H1 (cell line): ENCODE measurements at regions not wholly inside any gene's neighbourhood (a gene's known extent, or its start where the extent isn't known, plus 50 kb on each side); places are given as distances from the start of the nearest gene placed in this dataset.

Source experiments
- CTCF ChIA-PET: fragments of 300-600 bp; sonication (Branson Sonifier 250); formaldehyde crosslinking; loops from one replicate; lab custom pipeline; 2021; ENCODE audit not compliant: partially characterized antibody; lab: Charles Lee
- POLR2A ChIA-PET: fragments of 300-600 bp; sonication (Branson Sonifier 250); formaldehyde crosslinking; loops from one replicate; lab custom pipeline; 2021; ENCODE audit warnings: inconsistent platforms; ENCODE audit not compliant: partially characterized antibody; lab: Charles Lee
- DNase-seq, 2 experiments: peaks; one replicate each; pipeline versions ENCODE4 v3.0.0 to v3.0.0-alpha.2; 2010 to 2022; ENCODE audit warnings: low spot score in 2 of 2, low read depth in 1 of 2, mixed read lengths in 1 of 2
- FAIRE-seq: peaks from 2 replicates; lab custom pipeline; 2011; peaks lifted over from hg19 to GRCh38; lab: Jason Lieb, UNC
- H2AFZ ChIP-seq: 2 replicates; pipeline ENCODE4 v1.8.1; 2012; ENCODE audit warnings: low read length, inconsistent platforms
- H2AK5ac ChIP-seq: 2 replicates; pipeline ENCODE4 v1.6.1; 2013; ENCODE audit warnings: low read depth, low read length
- H2BK120ac ChIP-seq: replicated peaks from 2 replicates; pipeline ENCODE3; 2013; ENCODE audit warnings: low read depth, low read length, inconsistent platforms
- H2BK12ac ChIP-seq: 2 replicates; pipeline ENCODE4 v1.6.1; 2013; ENCODE audit warnings: low read depth, low read length
- H2BK15ac ChIP-seq: 2 replicates; pipeline ENCODE4 v1.6.1; 2013; ENCODE audit warnings: low read length
- H2BK20ac ChIP-seq: 2 replicates; pipeline ENCODE4 v1.6.1; 2013; ENCODE audit warnings: low read length
- H2BK5ac ChIP-seq: 2 replicates; pipeline ENCODE4 v1.6.1; 2013; ENCODE audit warnings: low read depth, low read length
- H3K14ac ChIP-seq: 2 replicates; pipeline ENCODE4 v1.6.1; 2013; ENCODE audit warnings: inconsistent platforms; ENCODE audit not compliant: insufficient read length
- H3K18ac ChIP-seq: 2 replicates; pipeline ENCODE4 v1.6.1; 2013; ENCODE audit warnings: low read length; ENCODE audit errors: extremely low read depth
- H3K23ac ChIP-seq: 2 replicates; pipeline ENCODE4 v1.6.1; 2013; ENCODE audit warnings: inconsistent platforms; ENCODE audit not compliant: insufficient read length
- H3K23me2 ChIP-seq: 2 replicates; pipeline ENCODE4 v1.6.1; 2013; ENCODE audit warnings: low read depth, low read length
- H3K27ac ChIP-seq: 2 replicates; pipeline ENCODE4 v1.6.1; 2011; ENCODE audit warnings: low read depth, low read length, inconsistent platforms
- H3K27me3 ChIP-seq, 4 experiments: replicated peaks in 1 of 4; 1 replicate in 1 of 4; 2 replicates in 3 of 4; pipeline versions ENCODE4 v1.6.1 to v1.8.1; 2011 to 2013; ENCODE audit warnings: low read length in 3 of 4, mild to moderate bottlenecking in 3 of 4, inconsistent platforms in 2 of 4, mixed read lengths in 2 of 4, moderate library complexity in 1 of 4; ENCODE audit not compliant: control insufficient read depth in 3 of 4, insufficient read depth in 3 of 4; ENCODE audit errors: extremely low read depth in 1 of 4
- H3K36me3 ChIP-seq, 4 experiments: 2 replicates each; pipeline versions ENCODE4 v1.6.1 to v1.8.1; 2011 to 2013; ENCODE audit warnings: mild to moderate bottlenecking in 4 of 4, low read length in 3 of 4, moderate library complexity in 2 of 4, control low read depth in 1 of 4, inconsistent platforms in 1 of 4; ENCODE audit not compliant: insufficient read depth in 4 of 4, control insufficient read depth in 2 of 4
- H3K4ac ChIP-seq: replicated peaks from 2 replicates; pipeline ENCODE3; 2013; ENCODE audit warnings: low read length, low read depth, mixed read lengths, inconsistent platforms; ENCODE audit not compliant: insufficient read length
- H3K4me1 ChIP-seq, 4 experiments: replicated peaks in 1 of 4; 1 replicate in 1 of 4; 2 replicates in 3 of 4; pipeline versions ENCODE4 v1.6.1 to v1.8.1; 2011 to 2013; ENCODE audit warnings: low read length in 3 of 4, inconsistent platforms in 2 of 4, mixed read lengths in 1 of 4; ENCODE audit not compliant: insufficient read depth in 4 of 4, control insufficient read depth in 3 of 4
- H3K4me2 ChIP-seq, 2 experiments: 2 replicates each; pipeline versions ENCODE4 v1.6.1 to v1.8.1; 2011 to 2013; ENCODE audit warnings: low read depth in 2 of 2, low read length in 2 of 2, control low read depth in 1 of 2, inconsistent platforms in 1 of 2, mild to moderate bottlenecking in 1 of 2; ENCODE audit not compliant: insufficient read depth in 1 of 2
- H3K4me3 ChIP-seq, 4 experiments: fragments of 200-600, 300-600 bp in 1 of 4; sonication (generic), shearing (Covaris generic), sonication (Bioruptor Twin) in 1 of 4; 2 replicates each; pipeline versions ENCODE4 v1.5.1 to v1.8.1; 2011 to 2016; ENCODE audit warnings: low read length in 4 of 4, low read depth in 3 of 4, control low read depth in 2 of 4, inconsistent platforms in 2 of 4, mild to moderate bottlenecking in 2 of 4, mixed read lengths in 1 of 4, moderate library complexity in 1 of 4; ENCODE audit not compliant: insufficient read depth in 2 of 4; ENCODE audit errors: extremely low read depth in 1 of 4
- H3K56ac ChIP-seq: replicated peaks from 2 replicates; pipeline ENCODE3; 2013; ENCODE audit warnings: low read depth, mild to moderate bottlenecking, mixed read lengths, low read length, inconsistent platforms; ENCODE audit not compliant: insufficient read length
- H3K79me1 ChIP-seq: 2 replicates; pipeline ENCODE4 v1.6.1; 2013; ENCODE audit warnings: low read depth, low read length, control low read depth
- H3K79me2 ChIP-seq, 2 experiments: 2 replicates each; pipeline versions ENCODE4 v1.6.1 to v1.8.1; 2012 to 2013; ENCODE audit warnings: low read length in 2 of 2, mild to moderate bottlenecking in 2 of 2, inconsistent platforms in 1 of 2; ENCODE audit not compliant: insufficient read depth in 2 of 2, control insufficient read depth in 1 of 2
- H3K9ac ChIP-seq, 4 experiments: replicated peaks in 1 of 4; 1 replicate in 1 of 4; 2 replicates in 3 of 4; pipeline versions ENCODE4 v1.6.1 to v1.8.1; 2011 to 2013; ENCODE audit warnings: low read depth in 3 of 4, low read length in 3 of 4, control low read depth in 2 of 4, mild to moderate bottlenecking in 2 of 4, moderate library complexity in 2 of 4, inconsistent platforms in 1 of 4; ENCODE audit errors: extremely low read depth in 1 of 4
- H3K9me3 ChIP-seq, 2 experiments: 2 replicates each; pipeline versions ENCODE4 v1.6.1 to v1.8.1; 2012 to 2013; ENCODE audit warnings: mild to moderate bottlenecking in 2 of 2, moderate library complexity in 2 of 2, control low read depth in 1 of 2, inconsistent platforms in 1 of 2, low read depth in 1 of 2, low read length in 1 of 2, mixed read lengths in 1 of 2; ENCODE audit not compliant: insufficient read depth in 2 of 2
- H4K20me1 ChIP-seq, 2 experiments: replicated peaks in 1 of 2; 2 replicates each; pipeline versions ENCODE3 to v1.8.1; 2011 to 2013; ENCODE audit warnings: inconsistent platforms in 2 of 2, low read length in 2 of 2, mild to moderate bottlenecking in 1 of 2; ENCODE audit not compliant: insufficient read depth in 2 of 2, control insufficient read depth in 1 of 2
- H4K5ac ChIP-seq: 2 replicates; pipeline ENCODE4 v1.6.1; 2013; ENCODE audit warnings: low read length, low read depth, mixed read lengths, inconsistent platforms; ENCODE audit not compliant: insufficient read length
- H4K8ac ChIP-seq: 2 replicates; pipeline ENCODE4 v1.8.0; 2013; ENCODE audit warnings: mild to moderate bottlenecking, moderate library complexity, low read length, inconsistent platforms; ENCODE audit not compliant: insufficient read depth; ENCODE audit errors: extremely low read depth
- H4K91ac ChIP-seq: replicated peaks from 2 replicates; pipeline ENCODE3; 2013; ENCODE audit warnings: low read length, mixed read lengths, inconsistent platforms; ENCODE audit not compliant: insufficient read length
- KDM1A ChIP-seq: fragments of 200-600, 300-600 bp; sonication (generic); IDR thresholded peaks from 2 replicates; pipeline ENCODE4 v1.7.1; 2016; ENCODE audit warnings: mild to moderate bottlenecking, low read length, borderline replicate concordance
- KDM5A ChIP-seq: fragments of 200-600 bp; IDR thresholded peaks from 2 replicates; pipeline ENCODE4 v1.7.1; 2012; ENCODE audit warnings: mild to moderate bottlenecking, low read length, inconsistent platforms, mixed read lengths
- MAX ChIP-seq: IDR thresholded peaks from 2 replicates; pipeline ENCODE4 v1.6.1; 2012; ENCODE audit warnings: inconsistent platforms
- SIRT6 ChIP-seq: IDR thresholded peaks from one replicate; pipeline ENCODE4 v1.7.1; 2012; ENCODE audit warnings: low read length, inconsistent platforms
- SP2 ChIP-seq: IDR thresholded peaks from 2 replicates; pipeline ENCODE4 v1.6.1; 2012; ENCODE audit warnings: mild to moderate bottlenecking, low read length, inconsistent platforms
- TAF1 ChIP-seq: IDR thresholded peaks from 2 replicates; pipeline ENCODE4 v1.6.1; 2011; ENCODE audit warnings: mild to moderate bottlenecking, low read depth, low read length
- WGBS, 2 experiments: shearing (Covaris generic) in 1 of 2; methylation state at CpG; one replicate each; pipeline versions ENCODE4 v1.1.6 to v1.1.7; 2013 to 2015; ENCODE audit warnings: low lambda C conversion rate in 2 of 2, mixed read lengths in 2 of 2, inconsistent platforms in 1 of 2, low coverage in 1 of 2, missing lambda C conversion rate in 1 of 2; ENCODE audit not compliant: insufficient replicate concordance in 2 of 2, insufficient coverage in 1 of 2, insufficient read length in 1 of 2; ENCODE audit errors: extremely low coverage in 1 of 2, missing lambda C conversion rate in 1 of 2; 5-methylcytosine and 5-hydroxymethylcytosine counted together

DNA sequence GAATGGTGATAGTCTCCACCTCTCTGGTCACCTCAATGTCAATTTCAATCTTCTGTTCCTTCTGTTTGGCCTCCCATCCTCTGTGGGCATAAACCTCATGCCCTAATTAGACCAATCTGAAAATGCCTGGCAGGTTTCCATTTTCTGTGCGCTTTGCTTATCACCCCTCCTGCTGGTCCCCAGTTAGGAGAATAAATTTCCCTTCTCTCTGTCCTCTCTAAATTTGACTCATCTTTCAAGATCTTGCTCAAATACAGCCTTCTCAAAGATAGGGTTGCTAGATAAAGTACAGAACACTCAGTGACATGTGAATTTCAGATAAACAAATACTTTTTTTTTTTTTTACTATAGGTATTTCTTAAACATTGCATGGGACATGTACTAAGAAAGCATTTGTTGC, 69.4 kb upstream of the CD180 start:
- H3K23me2 ChIP-seq: no peaks in the 10 kb centered on the region
- H2BK20ac ChIP-seq: no peak overlapping the region
- H4K5ac ChIP-seq: no peak overlapping the region
- no peaks in the 10 kb centered on the region for H3K9me3 ChIP-seq
- WGBS, 2 experiments: 92% methylated on average over 1 of the region's 1 CpG; no CpG with 5 or more reads in 1 of the 2 experiments
- H3K79me2 ChIP-seq: no peaks in the 10 kb centered on the region
- H3K4me2 ChIP-seq: no peak overlapping the region
- H3K27me3 ChIP-seq: peaks cover 0 to 1% (median 0%) of the 10 kb centered on the region in 4 experiments; a peak in 1 of 7 replicates
- no peaks in the 10 kb centered on the region for H3K4me1 ChIP-seq
- no peak overlapping the region for H2BK120ac ChIP-seq
- H3K4me3 ChIP-seq: no peak overlapping the region
- no peak for DNase-seq
- H3K36me3 ChIP-seq: no peaks in the 10 kb centered on the region
- no peak for FAIRE-seq
- H3K9ac ChIP-seq: no peak overlapping the region
- TF ChIP-seq SIRT6: no peak
- no peak for TF ChIP-seq KDM1A
- no peak for TF ChIP-seq TAF1
- no peak for TF ChIP-seq MAX
- no peak for TF ChIP-seq SP2
- no peak for TF ChIP-seq KDM5A
- TF ChIP-seq, all 59 proteins: peak for 0
- Histone ChIP-seq H4K20me1 (no peaks in the 10 kb centered on the region), H4K91ac (no peak overlapping the region), H2BK12ac (no peak overlapping the region), H2BK15ac (no peak overlapping the region), H2AK5ac (no peak overlapping the region), H3K4ac (no peak overlapping the region), H4K8ac (no peak overlapping the region), H2AFZ (no peak overlapping the region), H3K56ac (no peak overlapping the region), H3K14ac (no peak overlapping the region), H3K23ac (no peak overlapping the region), H3K18ac (no peak overlapping the region), H3K27ac (no peak overlapping the region), H3K79me1 (no peaks in the 10 kb centered on the region), H2BK5ac (no peak overlapping the region)
- ChIA-PET POLR2A (no interaction called here), CTCF (no interaction called here)
